GM19328 (cell line): ENCODE measurements at regions not wholly inside any gene's neighbourhood (a gene's known extent, or its start where the extent isn't known, plus 50 kb on each side); places are given as distances from the start of the nearest gene placed in this dataset.
A peak's percentile ranks its signal among the peaks of the same experiment; 100 is the strongest.
"Not testable (repeated sequence)": the region's sequence is repeated elsewhere in the genome, so short reads cannot be mapped to it uniquely, and the experiment has no call there.

Experiments used
- ATAC-seq: cut with Tn5 transposase; IDR thresholded peaks from one replicate; pipeline ENCODE4 v1.9.1; 2021; ENCODE audit warnings: mild to moderate bottlenecking, moderate library complexity; ENCODE audit not compliant: unreplicated experiment

- ATAC-seq, result no peak
Measured at GRCh38 chr1:204777591-204777990, 92.1 kb upstream of the LRRN2 start.

GRCh38 chr1:204780630-204781029 is 90.0 kb upstream of the NFASC start:
- no peak for ATAC-seq

- ATAC-seq, result no peak
Measured at GRCh38 chr1:204782118-204782700, 88.5 kb upstream of the NFASC start.

GRCh38 chr1:204785023-204785422 is 85.6 kb upstream of the NFASC start:
- not testable (repeated sequence) for ATAC-seq

GRCh38 chr1:204788470-204788869 is 82.2 kb upstream of the NFASC start:
- ATAC-seq, result no peak

GRCh38 chr1:204791453-204792353 is 79.0 kb upstream of the NFASC start:
- ATAC-seq, result no peak

- ATAC-seq, result no peak
Measured at GRCh38 chr1:204792354-204792692, 78.3 kb upstream of the NFASC start.

GRCh38 chr1:204793259-204793914 is 77.3 kb upstream of the NFASC start:
- no peak for ATAC-seq

- ATAC-seq, result not testable (repeated sequence)
Measured at GRCh38 chr1:204796886-204797285, 73.8 kb upstream of the NFASC start.

GRCh38 chr1:204797401-204797800 is 73.3 kb upstream of the NFASC start:
- ATAC-seq, result no peak

GRCh38 chr1:204799630-204800029 is 71.0 kb upstream of the NFASC start:
- no peak for ATAC-seq

GRCh38 chr1:204801211-204801610 is 69.5 kb upstream of the NFASC start:
- no peak for ATAC-seq

GRCh38 chr1:204802401-204803175 is 68.1 kb upstream of the NFASC start:
- ATAC-seq, result no peak

- ATAC-seq, result no peak
Measured at GRCh38 chr1:204803607-204804006, 67.1 kb upstream of the NFASC start.

- peak; percentile 67 for ATAC-seq
Measured at GRCh38 chr1:204806943-204807687, 63.5 kb upstream of the NFASC start.

GRCh38 chr1:204809488-204809887 is 61.2 kb upstream of the NFASC start:
- ATAC-seq, result no peak

- ATAC-seq, result no peak
Measured at GRCh38 chr1:204812842-204813241, 57.8 kb upstream of the NFASC start.

- ATAC-seq, result no peak
Measured at GRCh38 chr1:204813522-204813921, 57.1 kb upstream of the NFASC start.

GRCh38 chr1:204814166-204814884 is 56.3 kb upstream of the NFASC start:
- no peak for ATAC-seq

- ATAC-seq, result no peak
Measured at GRCh38 chr1:204817341-204817740, 53.3 kb upstream of the NFASC start.
